ENCODE measurements at regions not wholly inside any gene's neighbourhood (a gene's known extent, or its start where the extent isn't known, plus 50 kb on each side); places are given as distances from the start of the nearest gene placed in this dataset.

GRCh38 chr10:105952153-105952552 lies 1212.4 kb downstream of the SORCS1 start:
- DNase-seq (ENCODE audit: low read depth): peak; percentile 60
- no peak overlapping the region for H3K4me3 ChIP-seq (replicated peaks; ENCODE audit: low read depth, low read length)
- TF ChIP-seq CTCF (IDR thresholded peaks at IDR 0.05; ENCODE audit: low read length, missing control alignments): no peak

DNA sequence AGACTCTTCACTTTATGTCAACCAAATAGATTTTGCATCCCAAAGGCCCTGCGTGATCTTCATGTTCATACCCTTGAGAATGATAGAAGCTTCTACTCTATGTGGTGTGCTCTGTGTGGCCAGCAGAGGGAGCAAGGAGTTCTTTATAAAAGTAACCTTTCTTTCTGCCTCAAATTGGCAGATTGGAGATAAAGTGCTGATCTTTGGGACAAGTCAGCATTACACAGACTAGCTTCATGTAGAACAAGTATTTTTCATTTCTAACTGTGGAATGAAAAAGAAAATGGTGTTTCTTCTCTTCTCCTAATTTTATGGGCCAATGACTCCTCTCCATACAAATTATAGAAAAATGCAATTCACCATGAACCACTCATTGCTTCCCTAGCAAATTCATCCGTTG lies 1214.1 kb downstream of the SORCS1 start:
- peak; percentile 91 for TF ChIP-seq CTCF (IDR thresholded peaks at IDR 0.05; ENCODE audit: low read length, missing control alignments)
- no peak overlapping the region for H3K4me3 ChIP-seq (replicated peaks; ENCODE audit: low read depth, low read length)
- DNase-seq (ENCODE audit: low read depth): peak; percentile 71

DNA sequence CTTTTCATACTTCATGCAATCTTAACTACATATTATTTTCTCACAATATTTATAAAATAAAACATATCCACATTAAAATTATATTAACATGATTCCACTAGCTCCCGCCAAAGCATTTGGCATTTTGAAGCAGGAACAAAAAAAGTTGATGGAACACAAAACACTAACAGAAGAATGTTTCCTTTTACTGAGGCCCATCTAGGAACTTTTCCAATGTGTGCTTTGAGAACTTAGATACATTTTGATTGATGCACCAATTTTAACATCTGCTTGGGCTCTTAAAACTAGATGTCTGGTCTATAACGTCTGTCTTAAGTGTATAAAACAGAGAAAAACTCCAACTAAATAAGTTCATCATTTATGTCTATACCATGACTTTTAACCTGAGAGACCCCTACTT lies 1214.8 kb downstream of the SORCS1 start:
- DNase-seq (ENCODE audit: low read depth): no peak
- no peak overlapping the region for H3K4me3 ChIP-seq (replicated peaks; ENCODE audit: low read depth, low read length)
- TF ChIP-seq CTCF (IDR thresholded peaks at IDR 0.05; ENCODE audit: low read length, missing control alignments): no peak

- H3K4me3 ChIP-seq (replicated peaks; ENCODE audit: low read depth, low read length): no peak overlapping the region
- TF ChIP-seq CTCF (IDR thresholded peaks at IDR 0.05; ENCODE audit: low read length, missing control alignments): no peak
These were observed 1239.3 kb downstream of the SORCS1 start for GRCh38 chr10:105925045-105925785.

DNA sequence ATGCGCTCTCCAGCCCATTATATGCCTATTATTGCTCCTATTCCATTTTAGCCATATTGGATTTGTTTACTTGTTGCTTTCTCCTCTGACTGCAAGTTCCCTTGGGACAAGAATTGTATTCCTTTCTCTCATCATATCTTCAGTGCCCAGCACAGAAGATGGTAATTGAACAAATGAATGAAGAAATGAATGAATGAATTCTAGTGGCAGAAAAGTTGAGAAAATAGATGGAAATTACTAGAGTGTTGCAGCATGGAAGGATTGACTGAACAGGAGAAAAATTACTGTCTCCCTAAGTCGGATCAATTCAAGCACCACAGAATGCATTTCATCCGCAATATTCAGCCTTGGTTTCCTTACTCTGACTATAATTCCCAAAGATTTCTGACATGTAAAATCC lies 1243.2 kb downstream of the SORCS1 start:
- DNase-seq (ENCODE audit: low read depth): no peak
- no peak for TF ChIP-seq CTCF (IDR thresholded peaks at IDR 0.05; ENCODE audit: low read length, missing control alignments)
- no peak overlapping the region for H3K4me3 ChIP-seq (replicated peaks; ENCODE audit: low read depth, low read length)

More at GRCh38 chr10:105925045-105925785, 1239.3 kb downstream of the SORCS1 start:
- no peak for DNase-seq (ENCODE audit: low read depth)

DNA sequence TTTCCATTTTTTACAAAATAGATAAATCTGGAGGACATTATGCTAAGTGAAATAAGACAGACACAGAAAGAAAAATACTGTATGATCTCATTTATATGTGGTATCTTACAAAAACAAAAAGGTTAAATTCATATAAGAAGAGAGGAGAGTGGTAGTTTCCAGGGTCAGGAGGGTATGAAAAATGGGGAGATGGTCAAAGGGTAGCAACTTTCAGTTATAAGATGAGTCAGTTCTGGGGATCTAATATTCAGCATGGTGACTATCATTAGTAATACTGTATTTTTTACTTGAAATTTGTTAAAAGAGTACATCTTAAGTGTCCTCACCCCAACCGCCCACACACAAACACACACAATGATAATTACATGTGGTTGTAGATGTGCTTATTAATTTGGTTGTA lies 1250.1 kb downstream of the SORCS1 start:
- DNase-seq (ENCODE audit: low read depth): no peak
- TF ChIP-seq CTCF (IDR thresholded peaks at IDR 0.05; ENCODE audit: low read length, missing control alignments): no peak
- no peak overlapping the region for H3K4me3 ChIP-seq (replicated peaks; ENCODE audit: low read depth, low read length)

DNA sequence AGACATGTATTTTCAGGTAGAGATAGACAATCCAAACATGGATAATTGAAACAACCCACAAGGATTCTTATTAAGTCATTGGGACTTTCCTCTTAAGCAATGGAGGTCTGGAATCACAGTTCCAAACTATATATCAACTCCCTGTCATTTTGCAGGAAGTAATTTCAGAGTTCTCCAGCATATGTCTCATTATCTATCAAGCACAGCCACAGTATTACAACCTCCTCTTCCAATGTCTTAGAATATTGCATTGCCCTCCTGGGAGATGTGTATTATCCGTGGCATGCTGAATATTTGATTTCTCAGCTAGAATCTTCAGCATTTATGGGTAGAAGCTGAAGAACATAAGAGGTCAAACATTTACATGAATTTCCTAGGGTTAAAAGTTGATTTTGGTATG lies 1255.8 kb downstream of the SORCS1 start:
- no peak for DNase-seq (ENCODE audit: low read depth)
- H3K4me3 ChIP-seq (replicated peaks; ENCODE audit: low read depth, low read length): no peak overlapping the region
- no peak for TF ChIP-seq CTCF (IDR thresholded peaks at IDR 0.05; ENCODE audit: low read length, missing control alignments)
